Endothelial cell of umbilical vein (primary cell): ENCODE measurements at regions not wholly inside any gene's neighbourhood (a gene's known extent, or its start where the extent isn't known, plus 50 kb on each side); places are given as distances from the start of the nearest gene placed in this dataset.

ENCODE experiments used
- BruUV-seq: library from RNA; stranded (reverse); fragments of 400-500 nt; replicated peaks from 2 replicates; lab custom pipeline; 2021; lab: Mats Ljungman, UMichigan
- CTCF ChIA-PET: fragments of 300-600, 350-600 bp; sonication (Branson Sonifier 250); formaldehyde crosslinking; loops from one replicate; lab custom pipeline; 2021; ENCODE audit warnings: antibody characterized with exemption, inconsistent platforms; lab: Charles Lee
- POLR2A ChIA-PET: fragments of 300-600, 350-600 bp; sonication (Branson Sonifier 250); formaldehyde crosslinking; loops from one replicate; lab custom pipeline; 2021; ENCODE audit warnings: antibody characterized with exemption, inconsistent platforms; lab: Charles Lee
- DNase-seq: peaks from one replicate; pipeline ENCODE4 v3.0.0-alpha.2; 2011; ENCODE audit warnings: low read depth, low spot score
- FAIRE-seq: peaks from 2 replicates; lab custom pipeline; 2011; peaks lifted over from hg19 to GRCh38; lab: Jason Lieb, UNC
- H2AFZ ChIP-seq: 2 replicates; pipeline ENCODE4 v1.6.0; 2012; ENCODE audit warnings: low read depth, low read length, control low read depth, inconsistent platforms
- H3K27ac ChIP-seq: 2 replicates; pipeline ENCODE4 v1.5.1; 2011; ENCODE audit warnings: low read depth, mild to moderate bottlenecking, control low read depth, low read length, moderate library complexity; ENCODE audit not compliant: insufficient read depth
- H3K27me3 ChIP-seq, 2 experiments: 2 replicates each; pipeline versions ENCODE4 v1.6.0 to v1.6.1; 2011; ENCODE audit warnings: low read length in 2 of 2, mixed read lengths in 1 of 2; ENCODE audit not compliant: control insufficient read depth in 2 of 2, insufficient read depth in 2 of 2
- H3K36me3 ChIP-seq, 2 experiments: 2 replicates in 1 of 2; 3 replicates in 1 of 2; pipeline ENCODE4 v1.5.1; 2011; ENCODE audit warnings: low read length in 2 of 2, mild to moderate bottlenecking in 1 of 2, moderate library complexity in 1 of 2; ENCODE audit not compliant: control insufficient read depth in 2 of 2, insufficient read depth in 2 of 2; ENCODE audit errors: extremely low read depth in 1 of 2
- H3K4me1 ChIP-seq: 3 replicates; pipeline ENCODE4 v1.5.1; 2011; ENCODE audit warnings: mild to moderate bottlenecking, low read length; ENCODE audit not compliant: control insufficient read depth, insufficient read depth; ENCODE audit errors: extremely low read depth
- H3K4me2 ChIP-seq: 2 replicates; pipeline ENCODE4 v1.6.1; 2011; ENCODE audit warnings: low read length, control low read depth, mixed read lengths; ENCODE audit not compliant: insufficient read depth
- H3K4me3 ChIP-seq, 3 experiments: fragments of 200-600 bp in 1 of 3; sonication (generic), shearing (Covaris generic) in 1 of 3; replicated peaks in 1 of 3; 2 replicates each; pipeline ENCODE4 v1.5.1; 2011 to 2016; ENCODE audit warnings: control low read depth in 3 of 3, low read length in 3 of 3, mild to moderate bottlenecking in 2 of 3, inconsistent platforms in 1 of 3, low read depth in 1 of 3, moderate library complexity in 1 of 3; ENCODE audit not compliant: insufficient read depth in 1 of 3
- H3K79me2 ChIP-seq: 2 replicates; pipeline ENCODE4 v1.6.0; 2012; ENCODE audit warnings: low read length, inconsistent platforms; ENCODE audit not compliant: control insufficient read depth, insufficient read depth
- H3K9ac ChIP-seq: replicated peaks from 2 replicates; pipeline ENCODE3; 2011; ENCODE audit warnings: low read length, control low read depth; ENCODE audit not compliant: insufficient read depth; ENCODE audit errors: extremely low read depth
- H3K9me1 ChIP-seq: replicated peaks from 3 replicates; pipeline ENCODE4 v1.6.0; 2011; ENCODE audit warnings: mild to moderate bottlenecking, low read length; ENCODE audit not compliant: control insufficient read depth, insufficient read depth; ENCODE audit errors: extremely low read depth
- H3K9me3 ChIP-seq: replicated peaks from 2 replicates; pipeline ENCODE4 v1.5.1; 2012; ENCODE audit warnings: low read length, inconsistent platforms; ENCODE audit not compliant: control insufficient read depth, insufficient read depth
- H4K20me1 ChIP-seq: replicated peaks from 2 replicates; pipeline ENCODE3; 2011; ENCODE audit warnings: mild to moderate bottlenecking, low read length; ENCODE audit not compliant: control insufficient read depth, insufficient read depth; ENCODE audit errors: extremely low read depth
- CTCF ChIP-seq, 2 donors: IDR thresholded peaks; 1 replicate in 1 of 2; 2 replicates in 1 of 2; pipeline ENCODE4 v1.5.1; 2011; ENCODE audit warnings: low read length in 2 of 2, mild to moderate bottlenecking in 2 of 2, moderate library complexity in 2 of 2, control low read depth in 1 of 2, inconsistent platforms in 1 of 2, low read depth in 1 of 2; ENCODE audit not compliant: insufficient read depth in 1 of 2; ENCODE audit errors: extremely low read depth in 1 of 2
- EZH2 ChIP-seq: IDR thresholded peaks from 2 replicates; pipeline ENCODE4 v1.6.1; 2012; ENCODE audit warnings: borderline replicate concordance, low read depth, mild to moderate bottlenecking, moderate library complexity, low read length, inconsistent platforms; ENCODE audit not compliant: severe bottlenecking
- FOS ChIP-seq: IDR thresholded peaks from 2 replicates; pipeline ENCODE4 v1.6.1; 2011; ENCODE audit warnings: mild to moderate bottlenecking, low read length, moderate library complexity, borderline replicate concordance; ENCODE audit not compliant: insufficient read depth
- GATA2 ChIP-seq: IDR thresholded peaks from 2 replicates; pipeline ENCODE4 v1.7.0; 2011; ENCODE audit warnings: low read depth, mild to moderate bottlenecking, moderate library complexity, mixed read lengths, low read length; ENCODE audit not compliant: insufficient read length, insufficient read depth
- JUN ChIP-seq: IDR thresholded peaks from 2 replicates; pipeline ENCODE4 v1.6.1; 2011; ENCODE audit warnings: borderline replicate concordance, low read depth; ENCODE audit not compliant: insufficient read length, insufficient read depth
- MYC ChIP-seq: IDR thresholded peaks from one replicate; pipeline ENCODE4 v1.6.1; 2011; ENCODE audit warnings: mild to moderate bottlenecking, low read depth, low read length
- POLR2A ChIP-seq: IDR thresholded peaks from 2 replicates; pipeline ENCODE4 v1.6.1; 2012; ENCODE audit warnings: low read depth, mild to moderate bottlenecking, control low read depth, low read length
- POLR2AphosphoS5 ChIP-seq: IDR thresholded peaks from 2 replicates; pipeline ENCODE4 v1.6.1; 2012; ENCODE audit warnings: low read depth, mild to moderate bottlenecking, control low read depth, low read length, moderate library complexity; ENCODE audit not compliant: insufficient read depth
- dilution Hi-C: fragments of 300-500 bp; cut with MboI; formaldehyde crosslinking; loops from one replicate; pipeline ENCODE4 v1.15.0; 2019; ENCODE audit warnings: low sequenced_read_pairs; ENCODE audit not compliant: extremely low pct_ligation_motif_present
- intact Hi-C: fragments of 100-400 bp; cut with micrococcal nuclease; formaldehyde crosslinking; loops from one replicate; pipeline ENCODE4 v1.10.0; 2022
- TF ChIP-seq, protein P1 (sequence below): IDR thresholded peaks from 2 replicates; pipeline ENCODE4 v1.6.1; 2011; ENCODE audit not compliant: insufficient read depth, insufficient read length

DNA sequence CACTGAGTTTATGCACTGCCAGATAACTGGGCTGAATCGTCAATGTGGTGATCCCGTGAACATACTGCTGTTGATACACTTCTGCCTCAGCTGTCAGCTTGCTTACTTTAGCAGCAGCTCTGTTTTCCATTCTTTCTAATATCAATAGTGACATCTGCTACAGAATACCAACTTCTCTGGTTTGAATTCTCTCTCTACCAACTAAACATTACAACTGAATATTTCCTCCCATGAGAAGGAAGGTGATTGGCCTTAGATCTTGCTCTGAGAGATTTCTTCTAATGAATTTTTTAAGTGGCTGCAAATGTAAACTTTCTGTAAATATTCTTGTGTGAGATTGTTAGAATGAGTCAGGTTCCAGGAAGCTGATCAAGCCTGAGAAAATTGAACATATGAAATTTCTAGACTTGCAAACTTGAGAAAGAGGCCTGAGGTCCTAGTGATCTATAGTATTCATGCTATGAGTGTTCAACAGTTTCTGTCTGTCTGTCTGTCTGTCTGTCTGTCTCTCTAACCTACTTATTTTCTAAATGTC, 205.5 kb upstream of the CDKN2B start:
- Histone ChIP-seq H3K9me3 (no peaks in the 10 kb centered on the region), H3K9ac (no peak overlapping the region), H2AFZ (peak overlapping the region; percentile 37), H3K4me1 (peaks cover 30% of the 10 kb centered on the region), H3K4me3 (no peak overlapping the region), H3K9me1 (no peaks in the 10 kb centered on the region), H3K27me3 (no peaks in the 10 kb centered on the region), H3K79me2 (no peaks in the 10 kb centered on the region), H3K4me2 (peak overlapping the region; percentile 33), H3K36me3 (no peaks in the 10 kb centered on the region), H3K27ac (no peak overlapping the region), H4K20me1 (no peaks in the 10 kb centered on the region)
- no TSS peak for BruUV-seq
- POLR2A ChIA-PET = no interaction called here
- dilution Hi-C loops = no loop called here
- intact Hi-C loops = loop anchor here (5.0 kb wide), 2 partner anchors 97 to 162 kb away; no protein-coding TSS in a partner anchor
- TF ChIP-seq POLR2AphosphoS5 = no peak
- peak; percentile 66 for TF ChIP-seq FOS
- DNase-seq (peak; percentile 47), FAIRE-seq (peak; percentile 43)
- CTCF ChIA-PET = interaction anchor here (0.6 to 4.0 kb wide), 9 partner anchors 10 to 401 kb away, joined by 3 to 36 read pairs (median 6); partner anchors contain the start of gene CDKN2B

DNA sequence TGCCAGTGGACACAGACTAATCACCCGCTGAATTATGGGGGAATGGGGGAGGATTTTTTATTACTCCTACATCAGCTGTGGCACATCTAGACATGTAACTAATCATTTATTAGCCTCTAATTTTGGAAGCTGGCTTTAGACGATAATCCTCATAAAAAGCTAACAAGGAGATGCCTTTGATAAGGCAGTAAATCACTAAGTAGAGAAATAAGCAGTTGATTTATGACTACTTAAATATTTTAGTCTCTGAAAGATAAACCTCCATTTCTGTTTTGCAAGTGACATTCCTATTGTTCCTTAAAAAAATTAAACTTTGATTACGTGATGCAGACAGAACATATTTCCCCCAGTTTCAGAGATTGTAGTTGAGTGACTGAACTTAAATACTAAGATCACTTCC, 206.4 kb upstream of the CDKN2B start:
- H3K4me3 ChIP-seq = no peak overlapping the region
- no peaks in the 10 kb centered on the region for H3K79me2 ChIP-seq
- TF ChIP-seq MYC = no peak
- TF ChIP-seq, protein P1, sequence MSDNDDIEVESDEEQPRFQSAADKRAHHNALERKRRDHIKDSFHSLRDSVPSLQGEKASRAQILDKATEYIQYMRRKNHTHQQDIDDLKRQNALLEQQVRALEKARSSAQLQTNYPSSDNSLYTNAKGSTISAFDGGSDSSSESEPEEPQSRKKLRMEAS = no peak
- TF ChIP-seq GATA2 = no peak
- TF ChIP-seq JUN = no peak
- TF ChIP-seq POLR2AphosphoS5 = no peak
- no peak for TF ChIP-seq EZH2
- no peak for TF ChIP-seq FOS
- TF ChIP-seq POLR2A = no peak
- TF ChIP-seq CTCF (IDR thresholded peaks at IDR 0.05; ENCODE audit: extremely low read depth in 1 of 2, insufficient read depth in 1 of 2, low read depth in 1 of 2, low read length in 2 of 2) = no peak
- DNase-seq = no peak
- H3K4me1 ChIP-seq = peaks cover 24% of the 10 kb centered on the region
- no peaks in the 10 kb centered on the region for H4K20me1 ChIP-seq
- H3K9ac ChIP-seq = no peak overlapping the region
- H3K4me2 ChIP-seq = no peak overlapping the region
- H3K36me3 ChIP-seq = no peaks in the 10 kb centered on the region
- no peaks in the 10 kb centered on the region for H3K9me1 ChIP-seq
- intact Hi-C loops = no loop called here
- H3K9me3 ChIP-seq = no peaks in the 10 kb centered on the region
- CTCF ChIA-PET = interaction anchor here (2.1 kb wide), 1 partner anchor 28 kb away, joined by 9 read pairs; no protein-coding TSS in a partner anchor
- dilution Hi-C loops = no loop called here
- H3K27me3 ChIP-seq = no peaks in the 10 kb centered on the region
- H2AFZ ChIP-seq = no peak overlapping the region
- no TSS peak for BruUV-seq
- POLR2A ChIA-PET = no interaction called here
- FAIRE-seq = no peak
- H3K27ac ChIP-seq = no peak overlapping the region
